SHP77 (cell line): ENCODE measurements at regions not wholly inside any gene's neighbourhood (a gene's known extent, or its start where the extent isn't known, plus 50 kb on each side); places are given as distances from the start of the nearest gene placed in this dataset.
"Not testable (repeated sequence)": the region's sequence is repeated elsewhere in the genome, so short reads cannot be mapped to it uniquely, and the experiment has no call there.

Experiments used
- DNase-seq, 2 experiments: peaks; one replicate each; lab custom pipeline; 2025; lab: John Stamatoyannopoulos, UW

- DNase-seq = no peak
Observed at GRCh38 chr11:91047882-91048281, 825.0 kb upstream of the CHORDC1 start.

- DNase-seq = no peak
Observed at GRCh38 chr11:91046261-91046660, 823.4 kb upstream of the CHORDC1 start.

- DNase-seq = no peak
Observed at GRCh38 chr11:91041626-91042025, 818.8 kb upstream of the CHORDC1 start.

- no peak for DNase-seq
Observed at GRCh38 chr11:91023731-91024130, 800.9 kb upstream of the CHORDC1 start.

GRCh38 chr11:91011503-91011902, 788.7 kb upstream of the CHORDC1 start:
- DNase-seq = no peak

GRCh38 chr11:91005458-91005857, 782.6 kb upstream of the CHORDC1 start:
- no peak for DNase-seq

- DNase-seq = no peak
Observed at GRCh38 chr11:90997241-90997640, 774.4 kb upstream of the CHORDC1 start.

GRCh38 chr11:90972159-90972558, 749.3 kb upstream of the CHORDC1 start:
- DNase-seq = not testable (repeated sequence)

GRCh38 chr11:90947930-90948329, 725.1 kb upstream of the CHORDC1 start:
- DNase-seq = no peak

- no peak for DNase-seq
Observed at GRCh38 chr11:90930252-90930651, 707.4 kb upstream of the CHORDC1 start.

GRCh38 chr11:90919332-90919731, 696.5 kb upstream of the CHORDC1 start:
- no peak for DNase-seq

GRCh38 chr11:90916706-90917105, 693.9 kb upstream of the CHORDC1 start:
- DNase-seq = no peak

GRCh38 chr11:90913131-90913668, 690.4 kb upstream of the CHORDC1 start:
- DNase-seq = no peak

- no peak for DNase-seq
Observed at GRCh38 chr11:90912631-90913030, 689.8 kb upstream of the CHORDC1 start.

- DNase-seq = no peak
Observed at GRCh38 chr11:90911192-90911591, 688.3 kb upstream of the CHORDC1 start.

- DNase-seq = no peak
Observed at GRCh38 chr11:90908074-90908473, 685.2 kb upstream of the CHORDC1 start.

GRCh38 chr11:90895850-90896249, 673.0 kb upstream of the CHORDC1 start:
- no peak for DNase-seq

GRCh38 chr11:90890347-90890746, 667.5 kb upstream of the CHORDC1 start:
- no peak for DNase-seq

- DNase-seq = no peak
Observed at GRCh38 chr11:90884181-90884580, 661.3 kb upstream of the CHORDC1 start.

- no peak for DNase-seq
Observed at GRCh38 chr11:90874986-90875385, 652.1 kb upstream of the CHORDC1 start.

- DNase-seq = no peak
Observed at GRCh38 chr11:90874281-90874680, 651.4 kb upstream of the CHORDC1 start.

- DNase-seq = no peak
Observed at GRCh38 chr11:90867416-90867815, 644.6 kb upstream of the CHORDC1 start.

- DNase-seq = no peak
Observed at GRCh38 chr11:90856790-90857189, 633.9 kb upstream of the CHORDC1 start.

- DNase-seq = no peak
Observed at GRCh38 chr11:90855531-90855930, 632.7 kb upstream of the CHORDC1 start.

GRCh38 chr11:90851196-90851595, 628.3 kb upstream of the CHORDC1 start:
- no peak for DNase-seq
